ENCODE measurements at regions not wholly inside any gene's neighbourhood (a gene's known extent, or its start where the extent isn't known, plus 50 kb on each side); places are given as distances from the start of the nearest gene placed in this dataset.

GRCh38 chr2:215657844-215658243 lies 222.0 kb upstream of the FN1 start:
- H3K27me3 Mint-ChIP-seq (ENCODE audit: low read depth in 2 of 2): peaks cover 0 to 9% of the 10 kb centered on the region in 2 donors
- no peaks in the 10 kb centered on the region for H3K36me3 Mint-ChIP-seq
- no peaks in the 10 kb centered on the region for H3K9me3 Mint-ChIP-seq
- no peak overlapping the region for H3K4me3 Mint-ChIP-seq
- no peaks in the 10 kb centered on the region for H3K4me1 Mint-ChIP-seq
- Histone ChIP-seq H3K27me3 (ENCODE audit: control insufficient read depth, insufficient read depth, low read length) (no peaks in the 10 kb centered on the region), H3K4me1 (ENCODE audit: control insufficient read depth, insufficient read depth, low read length) (no peaks in the 10 kb centered on the region), H3K4me3 (ENCODE audit: low read length) (no peak overlapping the region), H3K36me3 (ENCODE audit: control insufficient read depth, insufficient read depth, low read length) (no peaks in the 10 kb centered on the region), H3K9me3 (ENCODE audit: control insufficient read depth, insufficient read depth, low read length) (no peaks in the 10 kb centered on the region), H3K27ac (ENCODE audit: low read length) (no peak overlapping the region)
- ATAC-seq: no peak
- WGBS (ENCODE audit: insufficient coverage): 91% methylated on average over 4 of the region's 5 CpGs
- no peak for TF ChIP-seq CTCF (IDR thresholded peaks at IDR 0.05)
- H3K27ac Mint-ChIP-seq: no peak overlapping the region
- DNase-seq: no peak
- intact Hi-C loops (cut with micrococcal nuclease): no loop called here

- no peaks in the 10 kb centered on the region for H3K4me1 ChIP-seq (ENCODE audit: control insufficient read depth, insufficient read depth, low read length)
- Mint-ChIP-seq H3K9me3 (no peaks in the 10 kb centered on the region), H3K36me3 (no peaks in the 10 kb centered on the region), H3K27me3 (ENCODE audit: low read depth in 2 of 2) (peaks cover 2 to 12% of the 10 kb centered on the region in 2 donors), H3K4me3 (no peak overlapping the region), H3K27ac (no peak overlapping the region), H3K4me1 (no peaks in the 10 kb centered on the region)
- no peak for ATAC-seq
- no peak for DNase-seq
- H3K9me3 ChIP-seq (ENCODE audit: control insufficient read depth, insufficient read depth, low read length): no peaks in the 10 kb centered on the region
- no peak overlapping the region for H3K27ac ChIP-seq (ENCODE audit: low read length)
- 84% methylated on average over 5 of the region's 7 CpGs for WGBS (ENCODE audit: insufficient coverage)
- TF ChIP-seq CTCF (IDR thresholded peaks at IDR 0.05): no peak
- H3K4me3 ChIP-seq (ENCODE audit: low read length): no peak overlapping the region
- no peaks in the 10 kb centered on the region for H3K36me3 ChIP-seq (ENCODE audit: control insufficient read depth, insufficient read depth, low read length)
- intact Hi-C loops (cut with micrococcal nuclease): no loop called here
- no peaks in the 10 kb centered on the region for H3K27me3 ChIP-seq (ENCODE audit: control insufficient read depth, insufficient read depth, low read length)
Measured at GRCh38 chr2:215654148-215654819, 218.4 kb upstream of the FN1 start.

GRCh38 chr2:215653344-215654030 lies 217.6 kb upstream of the FN1 start:
- Histone ChIP-seq H3K9me3 (ENCODE audit: control insufficient read depth, insufficient read depth, low read length) (no peaks in the 10 kb centered on the region), H3K4me1 (ENCODE audit: control insufficient read depth, insufficient read depth, low read length) (no peaks in the 10 kb centered on the region), H3K27ac (ENCODE audit: low read length) (no peak overlapping the region), H3K36me3 (ENCODE audit: control insufficient read depth, insufficient read depth, low read length) (no peaks in the 10 kb centered on the region), H3K27me3 (ENCODE audit: control insufficient read depth, insufficient read depth, low read length) (no peaks in the 10 kb centered on the region), H3K4me3 (ENCODE audit: low read length) (no peak overlapping the region)
- Mint-ChIP-seq H3K9me3 (no peaks in the 10 kb centered on the region), H3K4me3 (no peak overlapping the region), H3K4me1 (no peaks in the 10 kb centered on the region), H3K27ac (no peak overlapping the region), H3K36me3 (no peaks in the 10 kb centered on the region), H3K27me3 (ENCODE audit: low read depth in 2 of 2) (peaks cover 0 to 12% of the 10 kb centered on the region in 2 donors)
- no peak for ATAC-seq
- TF ChIP-seq CTCF (IDR thresholded peaks at IDR 0.05): no peak
- intact Hi-C loops (cut with micrococcal nuclease): no loop called here
- 82% methylated on average over 3 of the region's 4 CpGs for WGBS (ENCODE audit: insufficient coverage)
- no peak for DNase-seq

Measured in natural killer cell (primary cell).